Fibroblast of lung (primary cell): ENCODE measurements at regions not wholly inside any gene's neighbourhood (a gene's known extent, or its start where the extent isn't known, plus 50 kb on each side); places are given as distances from the start of the nearest gene placed in this dataset.

ENCODE experiments used
- CTCF ChIP-seq, 2 donors: IDR thresholded peaks in 1 of 2; conservative IDR thresholded peaks in 1 of 2; 1 replicate in 1 of 2; 2 replicates in 1 of 2; pipeline ENCODE4 v1.5.1; 2011 to 2012; ENCODE audit warnings: low read length in 2 of 2, control low read depth in 1 of 2, inconsistent platforms in 1 of 2, low read depth in 1 of 2, mild to moderate bottlenecking in 1 of 2
- EZH2 ChIP-seq: IDR thresholded peaks from 2 replicates; pipeline ENCODE4 v1.5.1; 2012; ENCODE audit warnings: low read length, control low read depth, mild to moderate bottlenecking; ENCODE audit errors: missing control alignments

DNA sequence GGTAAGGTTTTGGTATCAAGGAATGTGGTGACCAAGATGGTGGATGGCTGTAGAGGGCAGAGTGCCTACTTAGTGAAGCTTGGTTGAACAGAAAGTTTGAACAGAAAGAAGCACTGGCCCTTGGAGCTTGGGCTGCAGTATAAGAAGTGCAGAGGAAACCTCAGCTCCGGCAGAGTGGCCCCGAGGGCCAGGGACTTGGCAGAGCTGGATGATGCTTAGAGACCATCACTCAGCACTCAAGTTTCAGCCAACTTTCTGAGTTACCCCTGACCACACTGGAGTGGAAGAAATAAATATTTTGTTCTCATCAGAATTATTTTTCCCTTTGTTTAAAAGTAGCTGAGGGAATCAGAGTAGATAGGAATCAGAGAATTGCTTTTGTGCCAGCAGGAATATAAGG lies 336.7 kb downstream of the C7orf25 start:
- no peak for TF ChIP-seq CTCF (conservative IDR thresholded peaks at IDR 0.05 in 1 of 2, IDR thresholded peaks at IDR 0.05 in 1 of 2; ENCODE audit: low read depth in 1 of 2, low read length in 2 of 2)
- no peak for TF ChIP-seq EZH2
